ENCODE measurements at regions not wholly inside any gene's neighbourhood (a gene's known extent, or its start where the extent isn't known, plus 50 kb on each side); places are given as distances from the start of the nearest gene placed in this dataset.

DNA sequence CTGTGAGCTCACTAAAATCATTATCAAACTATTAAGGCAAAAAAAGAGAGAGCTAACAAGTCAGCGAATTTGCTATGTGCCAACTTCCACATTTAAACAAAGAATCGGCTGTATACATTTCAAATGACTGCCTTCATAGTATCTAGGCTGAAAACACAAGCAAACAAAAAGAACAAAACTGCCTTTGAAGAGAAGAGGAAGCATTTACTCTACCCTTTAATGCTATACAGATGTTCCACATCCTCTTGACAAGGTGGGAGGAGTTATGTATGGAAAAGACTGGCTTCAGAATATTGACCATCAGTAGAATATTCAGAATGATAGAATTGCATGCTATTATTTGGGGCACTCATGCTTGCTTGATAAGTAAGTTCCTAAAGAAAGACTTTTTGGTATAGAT lies 741.7 kb downstream of the PLCL1 start:
- TF ChIP-seq, protein P1, sequence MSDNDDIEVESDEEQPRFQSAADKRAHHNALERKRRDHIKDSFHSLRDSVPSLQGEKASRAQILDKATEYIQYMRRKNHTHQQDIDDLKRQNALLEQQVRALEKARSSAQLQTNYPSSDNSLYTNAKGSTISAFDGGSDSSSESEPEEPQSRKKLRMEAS (IDR thresholded peaks at IDR 0.05), result no peak
- TF ChIP-seq, protein P2, sequence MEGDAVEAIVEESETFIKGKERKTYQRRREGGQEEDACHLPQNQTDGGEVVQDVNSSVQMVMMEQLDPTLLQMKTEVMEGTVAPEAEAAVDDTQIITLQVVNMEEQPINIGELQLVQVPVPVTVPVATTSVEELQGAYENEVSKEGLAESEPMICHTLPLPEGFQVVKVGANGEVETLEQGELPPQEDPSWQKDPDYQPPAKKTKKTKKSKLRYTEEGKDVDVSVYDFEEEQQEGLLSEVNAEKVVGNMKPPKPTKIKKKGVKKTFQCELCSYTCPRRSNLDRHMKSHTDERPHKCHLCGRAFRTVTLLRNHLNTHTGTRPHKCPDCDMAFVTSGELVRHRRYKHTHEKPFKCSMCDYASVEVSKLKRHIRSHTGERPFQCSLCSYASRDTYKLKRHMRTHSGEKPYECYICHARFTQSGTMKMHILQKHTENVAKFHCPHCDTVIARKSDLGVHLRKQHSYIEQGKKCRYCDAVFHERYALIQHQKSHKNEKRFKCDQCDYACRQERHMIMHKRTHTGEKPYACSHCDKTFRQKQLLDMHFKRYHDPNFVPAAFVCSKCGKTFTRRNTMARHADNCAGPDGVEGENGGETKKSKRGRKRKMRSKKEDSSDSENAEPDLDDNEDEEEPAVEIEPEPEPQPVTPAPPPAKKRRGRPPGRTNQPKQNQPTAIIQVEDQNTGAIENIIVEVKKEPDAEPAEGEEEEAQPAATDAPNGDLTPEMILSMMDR (IDR thresholded peaks at IDR 0.05; ENCODE audit: low read depth, low read length, missing input control), result no peak
- TF ChIP-seq RAD21 (IDR thresholded peaks at IDR 0.05) (no peak), FOXA1 (IDR thresholded peaks at IDR 0.05) (no peak), SP1 (IDR thresholded peaks at IDR 0.05) (no peak), YY1 (IDR thresholded peaks at IDR 0.05) (no peak), TAF1 (conservative IDR thresholded peaks at IDR 0.05) (no peak), EGR1 (IDR thresholded peaks at IDR 0.05; ENCODE audit: low read depth in 2 of 2) (no peak), GABPA (IDR thresholded peaks at IDR 0.05 in 1 of 2, conservative IDR thresholded peaks at IDR 0.05 in 1 of 2) (no peak), HNF4G (IDR thresholded peaks at IDR 0.05) (no peak)
- TF ChIP-seq, protein P3, sequence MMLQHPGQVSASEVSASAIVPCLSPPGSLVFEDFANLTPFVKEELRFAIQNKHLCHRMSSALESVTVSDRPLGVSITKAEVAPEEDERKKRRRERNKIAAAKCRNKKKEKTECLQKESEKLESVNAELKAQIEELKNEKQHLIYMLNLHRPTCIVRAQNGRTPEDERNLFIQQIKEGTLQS (IDR thresholded peaks at IDR 0.05), result no peak
- TF ChIP-seq, protein P4, sequence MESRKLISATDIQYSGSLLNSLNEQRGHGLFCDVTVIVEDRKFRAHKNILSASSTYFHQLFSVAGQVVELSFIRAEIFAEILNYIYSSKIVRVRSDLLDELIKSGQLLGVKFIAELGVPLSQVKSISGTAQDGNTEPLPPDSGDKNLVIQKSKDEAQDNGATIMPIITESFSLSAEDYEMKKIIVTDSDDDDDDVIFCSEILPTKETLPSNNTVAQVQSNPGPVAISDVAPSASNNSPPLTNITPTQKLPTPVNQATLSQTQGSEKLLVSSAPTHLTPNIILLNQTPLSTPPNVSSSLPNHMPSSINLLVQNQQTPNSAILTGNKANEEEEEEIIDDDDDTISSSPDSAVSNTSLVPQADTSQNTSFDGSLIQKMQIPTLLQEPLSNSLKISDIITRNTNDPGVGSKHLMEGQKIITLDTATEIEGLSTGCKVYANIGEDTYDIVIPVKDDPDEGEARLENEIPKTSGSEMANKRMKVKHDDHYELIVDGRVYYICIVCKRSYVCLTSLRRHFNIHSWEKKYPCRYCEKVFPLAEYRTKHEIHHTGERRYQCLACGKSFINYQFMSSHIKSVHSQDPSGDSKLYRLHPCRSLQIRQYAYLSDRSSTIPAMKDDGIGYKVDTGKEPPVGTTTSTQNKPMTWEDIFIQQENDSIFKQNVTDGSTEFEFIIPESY (IDR thresholded peaks at IDR 0.05), result no peak
- TF ChIP-seq, protein P5, sequence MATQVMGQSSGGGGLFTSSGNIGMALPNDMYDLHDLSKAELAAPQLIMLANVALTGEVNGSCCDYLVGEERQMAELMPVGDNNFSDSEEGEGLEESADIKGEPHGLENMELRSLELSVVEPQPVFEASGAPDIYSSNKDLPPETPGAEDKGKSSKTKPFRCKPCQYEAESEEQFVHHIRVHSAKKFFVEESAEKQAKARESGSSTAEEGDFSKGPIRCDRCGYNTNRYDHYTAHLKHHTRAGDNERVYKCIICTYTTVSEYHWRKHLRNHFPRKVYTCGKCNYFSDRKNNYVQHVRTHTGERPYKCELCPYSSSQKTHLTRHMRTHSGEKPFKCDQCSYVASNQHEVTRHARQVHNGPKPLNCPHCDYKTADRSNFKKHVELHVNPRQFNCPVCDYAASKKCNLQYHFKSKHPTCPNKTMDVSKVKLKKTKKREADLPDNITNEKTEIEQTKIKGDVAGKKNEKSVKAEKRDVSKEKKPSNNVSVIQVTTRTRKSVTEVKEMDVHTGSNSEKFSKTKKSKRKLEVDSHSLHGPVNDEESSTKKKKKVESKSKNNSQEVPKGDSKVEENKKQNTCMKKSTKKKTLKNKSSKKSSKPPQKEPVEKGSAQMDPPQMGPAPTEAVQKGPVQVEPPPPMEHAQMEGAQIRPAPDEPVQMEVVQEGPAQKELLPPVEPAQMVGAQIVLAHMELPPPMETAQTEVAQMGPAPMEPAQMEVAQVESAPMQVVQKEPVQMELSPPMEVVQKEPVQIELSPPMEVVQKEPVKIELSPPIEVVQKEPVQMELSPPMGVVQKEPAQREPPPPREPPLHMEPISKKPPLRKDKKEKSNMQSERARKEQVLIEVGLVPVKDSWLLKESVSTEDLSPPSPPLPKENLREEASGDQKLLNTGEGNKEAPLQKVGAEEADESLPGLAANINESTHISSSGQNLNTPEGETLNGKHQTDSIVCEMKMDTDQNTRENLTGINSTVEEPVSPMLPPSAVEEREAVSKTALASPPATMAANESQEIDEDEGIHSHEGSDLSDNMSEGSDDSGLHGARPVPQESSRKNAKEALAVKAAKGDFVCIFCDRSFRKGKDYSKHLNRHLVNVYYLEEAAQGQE (IDR thresholded peaks at IDR 0.05), result no peak

Measured in liver (tissue), 3 donors.